NCI-H2029 treated with DMSO at 0.1 percent for 48 hours (cell line): ENCODE measurements at regions not wholly inside any gene's neighbourhood (a gene's known extent, or its start where the extent isn't known, plus 50 kb on each side); places are given as distances from the start of the nearest gene placed in this dataset.

Experiments used
- DNase-seq: peaks from one replicate; lab custom pipeline; 2025; lab: John Stamatoyannopoulos, UW

DNA sequence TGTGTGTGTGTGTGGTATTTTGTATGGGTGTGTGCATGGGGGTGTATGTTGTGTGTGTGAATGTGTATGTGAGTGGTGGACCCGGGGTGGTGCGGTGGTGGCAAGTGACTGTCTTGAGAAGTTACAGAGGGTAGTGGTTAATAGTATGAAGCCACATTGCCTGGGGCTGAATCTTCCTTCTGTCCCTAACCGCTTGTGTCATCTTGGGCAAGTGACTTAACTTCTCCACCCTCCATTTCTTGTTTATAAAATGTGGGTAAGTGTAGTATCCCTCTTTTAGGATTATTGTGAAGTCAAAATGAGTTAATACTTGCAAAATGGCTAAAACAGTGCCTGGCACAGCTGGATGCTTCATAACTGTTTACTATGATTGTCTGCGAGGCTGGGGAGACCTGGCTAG is 63.5 kb downstream of the MYCN start:
- DNase-seq: no peak

DNA sequence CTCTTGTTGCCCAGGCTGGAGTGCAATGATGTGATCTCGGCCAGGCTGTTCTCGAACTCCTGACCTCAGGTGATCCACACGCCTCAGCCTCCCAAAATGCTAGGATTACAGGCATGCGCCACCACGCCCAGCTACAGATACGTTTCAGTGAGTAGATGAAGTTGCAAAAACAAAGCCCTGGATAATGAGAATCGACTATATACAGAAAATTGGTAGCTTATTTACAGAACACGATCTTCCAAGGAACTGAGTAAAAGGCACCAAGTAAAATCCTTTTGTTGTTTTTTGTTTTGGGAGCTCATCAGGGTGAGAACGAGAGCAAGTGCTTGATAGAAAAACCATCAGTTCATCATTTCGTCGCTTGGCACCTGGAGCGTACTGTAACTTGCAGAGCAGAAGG is 62.8 kb downstream of the MYCN start:
- DNase-seq: no peak

DNA sequence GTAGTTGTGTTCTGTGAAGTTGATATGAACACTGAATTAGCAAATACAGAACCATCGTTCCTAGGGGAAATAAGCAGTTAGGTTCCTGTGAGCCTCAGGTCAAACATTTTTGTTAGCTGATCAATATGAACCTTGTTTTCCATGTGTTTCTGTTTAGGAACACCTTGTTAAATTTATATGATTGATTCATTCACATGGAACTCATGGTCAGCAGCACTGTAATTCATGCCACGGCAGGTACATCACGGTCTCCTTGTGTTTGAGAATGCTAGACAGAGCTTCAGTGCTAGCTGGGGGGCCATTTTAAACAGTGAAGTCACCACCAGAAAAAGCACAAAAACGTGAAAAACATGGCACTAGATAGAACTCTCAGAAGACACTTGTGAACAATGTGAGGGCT is 62.2 kb downstream of the MYCN start:
- DNase-seq: no peak

DNA sequence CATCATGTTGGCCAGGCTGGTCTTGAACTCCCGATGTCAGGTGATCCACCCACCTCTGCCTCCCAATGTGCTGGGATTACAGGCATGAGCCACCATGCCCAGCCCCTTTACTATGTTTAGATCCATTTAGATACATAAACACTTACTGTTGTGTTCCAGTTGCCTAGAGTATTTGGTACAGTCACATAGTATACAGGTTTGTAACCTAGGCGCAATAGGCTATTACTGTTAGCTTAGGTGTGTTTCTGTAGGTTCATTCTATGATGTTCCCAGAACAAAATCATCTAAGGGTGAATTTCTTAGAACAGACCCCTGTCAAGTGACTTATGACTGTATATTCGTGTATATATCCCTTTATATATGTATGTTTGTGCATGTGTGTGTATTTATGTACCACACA is 61.8 kb downstream of the MYCN start:
- DNase-seq: no peak

DNA sequence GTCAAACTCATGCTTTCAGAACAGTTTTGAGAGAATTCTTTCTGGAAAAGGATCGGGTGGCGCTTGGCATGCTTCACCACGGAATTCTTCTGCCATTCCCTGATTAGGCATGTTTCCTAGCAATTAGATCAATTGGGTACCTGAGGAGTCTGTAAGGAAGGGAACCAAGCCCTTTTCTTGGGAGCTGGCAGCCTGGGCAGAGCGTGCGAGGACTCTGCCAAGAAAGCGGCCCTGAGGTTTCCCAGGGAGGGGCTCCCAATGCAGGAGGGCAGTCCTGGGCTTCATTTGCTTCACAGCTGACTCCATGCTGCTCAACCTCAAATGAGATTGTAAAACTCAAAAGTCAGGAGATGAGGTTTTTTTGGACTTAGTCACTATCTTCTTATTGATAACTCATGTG is 60.3 kb downstream of the MYCN start:
- no peak for DNase-seq

DNA sequence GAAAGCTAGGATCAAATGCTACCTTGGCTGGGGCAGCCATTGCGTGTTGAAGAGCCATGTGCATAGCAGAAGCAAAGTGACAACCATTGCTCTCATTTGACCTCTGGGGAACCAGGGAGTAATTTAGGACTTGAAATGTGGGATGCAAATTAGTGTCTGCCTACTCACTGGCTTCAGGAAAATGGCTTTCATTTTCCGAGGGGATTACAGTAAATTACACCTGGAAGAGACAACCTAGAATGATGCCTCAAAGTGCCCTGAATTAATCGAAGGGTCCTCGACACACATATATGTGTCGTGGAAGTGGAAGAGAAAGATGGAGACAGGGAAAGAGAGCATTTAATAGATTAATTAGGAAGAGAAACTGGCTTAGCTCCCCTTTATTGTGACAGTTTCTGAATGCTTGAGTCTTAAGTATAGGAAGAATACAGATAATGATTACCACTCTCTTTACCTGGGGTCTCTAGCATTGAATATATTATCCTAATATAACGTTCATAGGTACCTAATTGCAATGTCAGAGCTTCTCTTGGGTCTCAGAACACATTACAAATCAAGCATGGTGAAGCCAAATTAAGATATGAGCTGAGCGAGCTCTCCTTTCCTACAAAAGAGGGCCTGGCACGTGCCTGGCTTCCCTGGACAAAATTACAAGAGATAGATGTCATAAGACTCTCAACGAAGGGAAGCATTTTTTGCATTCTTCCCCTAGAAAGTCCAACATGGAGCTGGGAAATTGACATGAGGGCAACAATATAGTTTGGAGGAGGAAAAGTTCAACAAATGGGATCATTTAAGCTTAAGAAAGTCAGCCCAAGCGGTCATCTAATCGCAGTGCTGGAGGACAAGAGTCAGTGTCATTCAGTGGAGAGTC is 59.5 kb downstream of the MYCN start:
- DNase-seq: no peak

DNA sequence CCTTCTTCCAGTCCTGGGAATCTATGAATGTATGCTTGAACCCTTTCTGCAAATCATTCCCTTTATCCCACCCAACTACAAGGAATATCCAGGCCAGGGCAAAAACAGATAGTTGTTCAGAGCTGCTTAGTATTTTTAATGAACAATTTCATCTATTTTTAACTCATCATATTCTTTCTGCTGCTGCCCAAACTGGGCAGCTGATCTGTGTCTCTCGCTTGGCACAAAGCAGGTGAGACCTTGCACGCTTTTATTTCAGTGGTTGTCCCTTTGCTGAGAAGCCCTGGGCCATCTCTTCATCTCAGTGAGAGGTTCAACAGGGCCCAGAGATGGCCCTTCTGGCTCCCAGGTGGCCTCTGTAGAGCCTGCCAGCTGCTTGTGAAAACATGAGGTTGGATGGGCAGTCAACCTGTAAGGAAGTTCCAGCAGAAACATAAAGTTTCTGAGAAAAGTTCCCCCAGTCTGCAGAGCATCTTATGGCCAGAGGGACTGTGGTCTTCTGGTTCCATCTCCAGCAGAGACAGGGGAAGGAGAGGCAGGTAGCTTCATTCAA is 57.5 kb downstream of the MYCN start:
- DNase-seq: no peak

DNA sequence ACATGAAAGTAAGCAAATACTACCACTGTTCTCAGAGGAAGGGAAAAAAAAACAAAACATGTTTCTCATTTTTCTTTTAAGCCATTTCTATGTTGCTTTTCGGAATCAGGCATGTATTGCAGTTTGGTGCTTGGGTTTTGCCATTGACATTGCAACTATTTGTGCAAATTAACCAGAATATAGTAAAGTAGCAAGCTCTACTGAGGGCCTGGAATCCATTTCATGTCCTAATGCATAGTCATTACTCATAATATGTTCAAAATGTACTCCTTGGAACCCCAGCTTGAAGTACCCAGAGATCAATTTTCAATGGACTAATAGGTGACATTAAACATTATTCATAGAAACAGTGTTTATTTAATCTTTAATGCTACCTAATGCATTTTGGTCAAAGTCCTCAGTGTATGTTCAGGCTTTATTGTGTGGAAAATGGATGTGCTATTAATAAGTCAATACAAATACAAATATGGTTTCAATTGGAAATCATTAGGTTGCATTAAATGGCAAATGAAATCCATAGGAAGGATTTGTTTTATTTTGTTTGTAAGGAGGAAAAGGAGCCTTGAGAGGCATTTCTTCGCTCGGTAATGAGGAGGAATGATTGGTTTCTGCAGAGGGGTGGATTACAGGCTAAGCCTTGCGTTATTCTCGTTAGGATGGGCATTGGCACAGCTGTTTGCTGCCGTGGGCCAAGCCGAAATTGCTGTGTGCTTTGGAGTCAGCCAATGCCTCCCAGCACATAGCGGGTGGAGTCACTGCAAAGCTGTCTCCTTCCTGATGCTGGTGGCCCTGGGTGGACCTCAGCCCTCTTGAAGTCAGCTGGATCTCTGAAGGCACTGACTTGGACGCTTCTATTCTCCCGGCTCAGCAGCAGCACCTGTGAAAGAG is 56.4 kb downstream of the MYCN start:
- no peak for DNase-seq
